MM.1S (cell line): ENCODE measurements at regions not wholly inside any gene's neighbourhood (a gene's known extent, or its start where the extent isn't known, plus 50 kb on each side); places are given as distances from the start of the nearest gene placed in this dataset.

Experiments used
- DNase-seq: peaks from one replicate; pipeline ENCODE4 v3.0.0-alpha.2; 2015
- H2AFZ ChIP-seq: fragments of 300-600 bp; sonication (generic); 2 replicates; pipeline ENCODE4 v1.6.0; 2016; ENCODE audit warnings: antibody characterized with exemption, low read length
- H3F3A ChIP-seq: fragments of 300-600 bp; sonication (generic); 2 replicates; pipeline ENCODE4 v1.6.1; 2016; ENCODE audit warnings: mild to moderate bottlenecking, antibody characterized with exemption, low read length, moderate library complexity, mixed read lengths; ENCODE audit not compliant: insufficient read depth
- H3K27ac ChIP-seq: fragments of 300-600 bp; sonication (generic); 2 replicates; pipeline ENCODE4 v1.5.1; 2016; ENCODE audit warnings: mild to moderate bottlenecking, low read length
- H3K27me3 ChIP-seq: fragments of 300-600 bp; sonication (generic); replicated peaks from 2 replicates; pipeline ENCODE4 v1.6.0; 2016; ENCODE audit warnings: low read length; ENCODE audit not compliant: insufficient read depth
- H3K36me3 ChIP-seq: fragments of 300-600 bp; sonication (generic); replicated peaks from 2 replicates; pipeline ENCODE4 v1.6.1; 2016; ENCODE audit warnings: mild to moderate bottlenecking, low read length, mixed read lengths; ENCODE audit not compliant: insufficient read depth
- H3K4me1 ChIP-seq: fragments of 300-600 bp; sonication (generic); 2 replicates; pipeline ENCODE4 v1.6.1; 2016; ENCODE audit warnings: low read length, mixed read lengths
- H3K4me2 ChIP-seq: fragments of 300-600 bp; sonication (generic); 2 replicates; pipeline ENCODE4 v1.6.0; 2016; ENCODE audit warnings: low read depth, low read length
- H3K4me3 ChIP-seq: fragments of 300-600 bp; sonication (generic); 2 replicates; pipeline ENCODE4 v1.5.1; 2016; ENCODE audit warnings: low read length, mixed read lengths
- H3K79me2 ChIP-seq: fragments of 300-600 bp; sonication (generic); 2 replicates; pipeline ENCODE4 v1.6.1; 2016; ENCODE audit warnings: mixed run types, low read length, mixed read lengths
- H3K9ac ChIP-seq: fragments of 300-600 bp; sonication (generic); 2 replicates; pipeline ENCODE4 v1.6.1; 2016; ENCODE audit warnings: low read length, mixed read lengths
- H3K9me2 ChIP-seq: fragments of 300-600 bp; sonication (generic); replicated peaks from 2 replicates; pipeline ENCODE4 v1.6.1; 2016; ENCODE audit warnings: mild to moderate bottlenecking, low read length, mixed read lengths; ENCODE audit not compliant: insufficient read depth
- H3K9me3 ChIP-seq: fragments of 300-600 bp; sonication (generic); replicated peaks from 2 replicates; pipeline ENCODE4 v1.6.1; 2016; ENCODE audit warnings: mild to moderate bottlenecking, low read length, mixed read lengths; ENCODE audit not compliant: insufficient read depth
- H4K20me1 ChIP-seq: fragments of 300-600 bp; sonication (generic); 2 replicates; pipeline ENCODE4 v1.6.1; 2016; ENCODE audit warnings: mild to moderate bottlenecking, low read length, moderate library complexity, mixed read lengths; ENCODE audit not compliant: insufficient read depth
- EZH2 ChIP-seq: fragments of 300-600 bp; sonication (generic); optimal IDR thresholded peaks from 2 replicates; pipeline ENCODE3; 2017; ENCODE audit warnings: low read depth, mild to moderate bottlenecking, antibody characterized with exemption, low read length, mixed read lengths
- EZH2phosphoT487 ChIP-seq: fragments of 300-600 bp; sonication (generic); IDR thresholded peaks from 2 replicates; pipeline ENCODE4 v1.6.1; 2018; ENCODE audit warnings: antibody characterized with exemption, low read length
- TF ChIP-seq, protein P1 (sequence below): fragments of 300-600 bp; sonication (generic); IDR thresholded peaks from 2 replicates; pipeline ENCODE4 v1.5.1; 2016; ENCODE audit warnings: antibody characterized with exemption, low read length, mixed read lengths

GRCh38 chr1:2896824-2897223 is 95.3 kb upstream of the TTC34 start:
- H3K27ac ChIP-seq = no peak overlapping the region
- H3K4me2 ChIP-seq = no peak overlapping the region
- H3K79me2 ChIP-seq = no peaks in the 10 kb centered on the region
- H3K27me3 ChIP-seq = peaks cover 78% of the 10 kb centered on the region
- H3K9ac ChIP-seq = no peak overlapping the region
- H3K9me2 ChIP-seq = no peaks in the 10 kb centered on the region
- no peak overlapping the region for H3K4me3 ChIP-seq
- no peaks in the 10 kb centered on the region for H3K9me3 ChIP-seq
- TF ChIP-seq, protein P1, sequence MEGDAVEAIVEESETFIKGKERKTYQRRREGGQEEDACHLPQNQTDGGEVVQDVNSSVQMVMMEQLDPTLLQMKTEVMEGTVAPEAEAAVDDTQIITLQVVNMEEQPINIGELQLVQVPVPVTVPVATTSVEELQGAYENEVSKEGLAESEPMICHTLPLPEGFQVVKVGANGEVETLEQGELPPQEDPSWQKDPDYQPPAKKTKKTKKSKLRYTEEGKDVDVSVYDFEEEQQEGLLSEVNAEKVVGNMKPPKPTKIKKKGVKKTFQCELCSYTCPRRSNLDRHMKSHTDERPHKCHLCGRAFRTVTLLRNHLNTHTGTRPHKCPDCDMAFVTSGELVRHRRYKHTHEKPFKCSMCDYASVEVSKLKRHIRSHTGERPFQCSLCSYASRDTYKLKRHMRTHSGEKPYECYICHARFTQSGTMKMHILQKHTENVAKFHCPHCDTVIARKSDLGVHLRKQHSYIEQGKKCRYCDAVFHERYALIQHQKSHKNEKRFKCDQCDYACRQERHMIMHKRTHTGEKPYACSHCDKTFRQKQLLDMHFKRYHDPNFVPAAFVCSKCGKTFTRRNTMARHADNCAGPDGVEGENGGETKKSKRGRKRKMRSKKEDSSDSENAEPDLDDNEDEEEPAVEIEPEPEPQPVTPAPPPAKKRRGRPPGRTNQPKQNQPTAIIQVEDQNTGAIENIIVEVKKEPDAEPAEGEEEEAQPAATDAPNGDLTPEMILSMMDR = no peak
- TF ChIP-seq EZH2 (no peak), EZH2phosphoT487 (no peak)
- no peaks in the 10 kb centered on the region for H4K20me1 ChIP-seq
- 0 out of 2 replicates have a peak, but pooled peaks cover 6% of the 10 kb centered on the region for H3F3A ChIP-seq
- H2AFZ ChIP-seq = no peak overlapping the region
- no peak for DNase-seq
- no peaks in the 10 kb centered on the region for H3K4me1 ChIP-seq
- H3K36me3 ChIP-seq = no peaks in the 10 kb centered on the region

DNA sequence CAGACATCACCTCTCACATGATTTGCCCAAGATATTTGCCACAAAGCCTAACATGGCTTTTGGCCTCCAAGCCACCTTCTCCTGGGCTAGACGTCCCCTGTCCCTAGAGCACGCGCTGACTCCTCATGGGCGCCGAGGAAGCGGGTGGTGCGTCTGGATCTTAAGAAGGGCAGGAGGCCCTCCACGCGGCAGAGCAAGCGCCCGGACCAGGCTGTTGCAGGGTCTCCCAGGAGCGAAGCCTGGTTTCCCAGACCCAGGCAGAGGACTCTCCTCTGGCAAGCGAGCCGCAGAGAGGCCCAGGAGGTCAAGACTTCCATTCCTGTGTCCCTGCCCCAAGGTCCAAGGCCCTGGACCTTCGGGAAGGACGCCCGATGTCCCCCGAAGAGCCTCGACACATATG is 101.7 kb upstream of the TTC34 start:
- no peak for DNase-seq
- Histone ChIP-seq H3F3A (no peaks in the 10 kb centered on the region), H3K4me1 (no peaks in the 10 kb centered on the region), H3K27ac (no peak overlapping the region), H3K4me3 (no peak overlapping the region), H3K9me2 (no peaks in the 10 kb centered on the region), H3K36me3 (no peaks in the 10 kb centered on the region), H2AFZ (no peak overlapping the region), H3K9me3 (no peaks in the 10 kb centered on the region), H3K4me2 (no peak overlapping the region), H3K27me3 (peaks cover 83% of the 10 kb centered on the region), H3K9ac (no peak overlapping the region), H4K20me1 (no peaks in the 10 kb centered on the region), H3K79me2 (no peaks in the 10 kb centered on the region)
- TF ChIP-seq EZH2phosphoT487 (no peak), EZH2 (no peak)
- TF ChIP-seq, protein P1 = no peak

GRCh38 chr1:2904191-2904590 is 102.7 kb upstream of the TTC34 start:
- H3K9me3 ChIP-seq = no peaks in the 10 kb centered on the region
- no peaks in the 10 kb centered on the region for H3F3A ChIP-seq
- H4K20me1 ChIP-seq = no peaks in the 10 kb centered on the region
- H3K79me2 ChIP-seq = no peaks in the 10 kb centered on the region
- DNase-seq = no peak
- no peak overlapping the region for H3K27ac ChIP-seq
- H3K4me1 ChIP-seq = no peaks in the 10 kb centered on the region
- TF ChIP-seq EZH2phosphoT487 (no peak), EZH2 (no peak)
- TF ChIP-seq, protein P1 = no peak
- no peaks in the 10 kb centered on the region for H3K9me2 ChIP-seq
- no peak overlapping the region for H3K4me2 ChIP-seq
- no peak overlapping the region for H3K4me3 ChIP-seq
- no peak overlapping the region for H3K9ac ChIP-seq
- no peaks in the 10 kb centered on the region for H3K36me3 ChIP-seq
- H2AFZ ChIP-seq = no peak overlapping the region
- peaks cover 85% of the 10 kb centered on the region for H3K27me3 ChIP-seq
